H1 (cell line): ENCODE measurements at regions not wholly inside any gene's neighbourhood (a gene's known extent, or its start where the extent isn't known, plus 50 kb on each side); places are given as distances from the start of the nearest gene placed in this dataset.

Experiments
- CHD2 ChIP-seq: IDR thresholded peaks from 2 replicates; pipeline ENCODE4 v1.6.1; 2012; ENCODE audit warnings: low read length, improper control_type of control experiment
- CTCF ChIP-seq, 3 experiments: IDR thresholded peaks; 1 replicate in 2 of 3; 2 replicates in 1 of 3; pipeline versions ENCODE4 v1.5.1 to v1.6.1; 2011; ENCODE audit warnings: low read length in 3 of 3, mild to moderate bottlenecking in 3 of 3, inconsistent platforms in 2 of 3, low read depth in 1 of 3, moderate library complexity in 1 of 3; ENCODE audit not compliant: insufficient read depth in 1 of 3; ENCODE audit errors: control extremely low read depth in 1 of 3
- EP300 ChIP-seq, 2 experiments: IDR thresholded peaks; 1 replicate in 1 of 2; 2 replicates in 1 of 2; pipeline ENCODE4 v1.6.1; 2011 to 2012; ENCODE audit warnings: low read depth in 2 of 2, low read length in 2 of 2, mild to moderate bottlenecking in 2 of 2, borderline replicate concordance in 1 of 2, inconsistent platforms in 1 of 2, moderate library complexity in 1 of 2
- POLR2A ChIP-seq, 2 experiments: IDR thresholded peaks; 1 replicate in 1 of 2; 2 replicates in 1 of 2; pipeline ENCODE4 v1.6.1; 2011; ENCODE audit warnings: low read depth in 2 of 2, low read length in 2 of 2, mild to moderate bottlenecking in 2 of 2; ENCODE audit errors: control extremely low read depth in 1 of 2

GRCh38 chr3:152684279-152684678, 150.7 kb upstream of the P2RY1 start:
- TF ChIP-seq EP300 (IDR thresholded peaks at IDR 0.05; ENCODE audit: borderline replicate concordance in 1 of 2, low read depth in 2 of 2, low read length in 2 of 2) (no peak), CTCF (IDR thresholded peaks at IDR 0.05; ENCODE audit: control extremely low read depth in 1 of 3, insufficient read depth in 1 of 3, low read depth in 1 of 3, low read length in 3 of 3) (no peak), POLR2A (IDR thresholded peaks at IDR 0.05; ENCODE audit: control extremely low read depth in 1 of 2, low read depth in 2 of 2, low read length in 2 of 2) (no peak), CHD2 (no peak)
